ENCODE measurements at regions not wholly inside any gene's neighbourhood (a gene's known extent, or its start where the extent isn't known, plus 50 kb on each side); places are given as distances from the start of the nearest gene placed in this dataset.
A peak's percentile ranks its signal among the peaks of the same experiment; 100 is the strongest.

- DNase-seq (ENCODE audit: low read depth, low spot score), result peak; percentile 54
Measured at GRCh38 chrX:39730662-39731329, 367.0 kb downstream of the BCOR start.

DNA sequence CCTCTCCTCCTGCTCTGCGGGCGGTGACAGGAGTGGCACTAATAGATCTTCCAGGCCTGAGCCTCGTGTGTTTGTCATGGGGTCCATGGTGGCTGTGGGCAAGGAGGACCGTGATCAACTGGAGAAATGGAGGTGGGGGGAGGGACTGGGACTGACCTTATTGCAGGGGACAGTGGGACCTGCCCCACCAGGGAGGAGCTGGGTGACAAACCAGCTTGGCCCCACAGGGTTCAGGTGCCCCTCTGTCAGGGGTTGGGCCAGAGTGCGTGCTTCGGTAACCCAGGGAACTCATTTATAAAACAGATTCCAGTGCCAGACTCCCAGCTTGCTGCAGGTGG lies 366.5 kb downstream of the BCOR start:
- DNase-seq (ENCODE audit: low read depth, low spot score), result no peak

DNA sequence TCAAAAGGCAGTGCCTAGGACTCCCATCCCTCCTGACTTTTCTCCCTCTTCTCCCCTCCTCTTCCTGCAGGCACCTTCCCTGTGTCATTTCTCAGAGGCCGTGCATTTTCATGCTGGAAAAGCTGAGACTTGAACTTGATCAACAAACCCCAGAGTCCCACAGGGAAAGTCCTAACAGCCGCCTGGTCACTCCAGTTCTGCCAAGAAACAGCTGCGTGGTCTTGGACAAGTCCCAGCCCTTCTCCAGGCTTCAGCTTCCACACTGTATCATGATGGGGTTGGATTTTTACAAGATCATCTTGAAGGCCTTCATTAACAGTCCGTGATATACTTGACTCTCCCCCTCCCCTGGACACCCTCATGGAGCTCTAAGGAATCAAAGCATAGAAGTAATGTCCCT lies 366.0 kb downstream of the BCOR start:
- no peak for DNase-seq (ENCODE audit: low read depth, low spot score)

- DNase-seq (ENCODE audit: low read depth, low spot score), result no peak
Measured at GRCh38 chrX:39733745-39734144, 364.0 kb downstream of the BCOR start.

- DNase-seq (ENCODE audit: low read depth, low spot score), result no peak
Measured at GRCh38 chrX:39734174-39734776, 363.5 kb downstream of the BCOR start.

DNA sequence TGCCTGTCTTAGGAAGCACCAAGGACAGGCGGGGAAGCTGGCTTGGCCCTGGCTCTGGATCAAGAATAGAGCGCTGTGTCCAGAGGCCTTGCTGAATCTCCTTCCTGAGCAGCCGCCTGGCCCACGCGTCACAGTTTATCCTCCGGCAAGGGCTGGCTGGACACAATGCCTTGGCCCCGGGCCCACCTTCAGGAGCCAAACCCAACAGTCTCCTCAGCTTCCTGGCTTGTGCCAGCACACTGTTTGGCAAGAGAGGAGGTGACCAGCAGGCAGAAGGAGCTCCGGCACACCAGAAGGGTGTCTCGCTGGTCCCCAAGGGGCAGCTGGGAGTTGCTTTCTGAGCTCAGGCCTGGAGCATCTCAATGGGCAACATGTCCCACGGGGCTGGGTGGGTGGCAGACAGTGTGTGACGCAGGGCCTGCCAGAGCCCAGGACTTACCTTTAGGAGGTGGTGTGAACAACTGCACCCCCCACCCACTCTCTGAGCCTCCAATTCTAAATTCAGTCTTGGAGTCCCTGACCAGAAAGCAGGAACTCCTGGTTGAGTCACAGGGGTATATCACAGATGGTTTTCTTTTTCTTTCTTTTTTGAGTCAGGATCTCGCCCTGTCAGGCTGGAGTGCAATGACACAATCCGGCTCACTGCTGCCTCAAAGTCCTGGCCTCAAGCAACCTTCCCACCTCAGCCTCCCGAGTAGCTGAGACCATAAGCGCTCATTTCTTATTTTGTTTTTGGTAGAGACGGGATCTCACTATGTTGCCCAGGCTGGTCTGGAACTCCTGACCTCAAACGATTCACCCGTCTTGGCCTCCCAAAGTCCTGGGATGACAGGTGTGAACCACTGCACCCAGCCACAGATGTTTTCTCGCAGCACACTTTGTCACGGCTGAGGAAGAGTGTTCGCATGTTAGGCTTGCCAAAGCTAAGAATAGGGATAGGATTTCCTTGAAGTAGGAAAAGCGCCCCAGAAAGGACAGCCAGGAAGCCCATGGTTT lies 361.2 kb downstream of the BCOR start:
- DNase-seq (ENCODE audit: low read depth, low spot score), result no peak

DNA sequence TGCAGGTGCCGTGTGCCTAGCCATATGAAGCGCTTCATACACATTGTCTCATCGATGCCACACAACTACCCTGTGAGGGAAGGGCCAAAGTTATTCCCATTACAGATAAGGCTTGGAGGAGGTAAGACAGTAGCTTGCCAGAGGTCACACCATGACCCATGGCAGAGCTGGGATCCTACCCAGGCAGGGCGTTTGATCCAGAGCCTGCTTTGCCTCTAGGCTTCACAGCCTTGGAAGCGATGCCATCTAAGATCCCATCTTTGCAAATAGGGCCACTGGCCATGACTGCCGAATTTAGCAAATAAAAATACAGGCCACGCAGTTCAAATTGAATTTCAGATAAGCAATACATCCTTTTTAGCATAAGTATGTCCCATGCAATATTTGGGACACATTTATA lies 358.2 kb downstream of the BCOR start:
- no peak for DNase-seq (ENCODE audit: low read depth, low spot score)

DNA sequence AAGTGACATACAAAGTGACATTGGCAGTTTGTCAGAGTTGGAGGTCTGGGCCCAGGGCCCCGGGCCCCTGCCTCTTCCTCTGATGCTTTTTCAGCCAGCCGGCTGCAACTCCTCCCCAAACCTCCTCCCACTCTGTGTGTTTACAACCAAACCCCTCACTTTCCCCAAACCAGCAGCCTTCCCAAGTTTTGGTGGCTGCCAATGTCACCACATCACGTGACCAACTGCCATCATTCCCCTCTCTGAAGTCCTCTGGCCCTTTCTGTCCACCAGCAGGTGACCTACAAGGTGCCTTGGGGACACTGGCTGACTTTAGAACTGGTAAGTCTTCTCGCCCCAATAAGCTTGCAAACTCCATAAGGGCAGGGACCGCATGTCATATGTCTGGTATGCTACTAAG lies 357.7 kb downstream of the BCOR start:
- no peak for DNase-seq (ENCODE audit: low read depth, low spot score)

- DNase-seq (ENCODE audit: low read depth, low spot score), result no peak
Measured at GRCh38 chrX:39741904-39742303, 355.9 kb downstream of the BCOR start.

DNA sequence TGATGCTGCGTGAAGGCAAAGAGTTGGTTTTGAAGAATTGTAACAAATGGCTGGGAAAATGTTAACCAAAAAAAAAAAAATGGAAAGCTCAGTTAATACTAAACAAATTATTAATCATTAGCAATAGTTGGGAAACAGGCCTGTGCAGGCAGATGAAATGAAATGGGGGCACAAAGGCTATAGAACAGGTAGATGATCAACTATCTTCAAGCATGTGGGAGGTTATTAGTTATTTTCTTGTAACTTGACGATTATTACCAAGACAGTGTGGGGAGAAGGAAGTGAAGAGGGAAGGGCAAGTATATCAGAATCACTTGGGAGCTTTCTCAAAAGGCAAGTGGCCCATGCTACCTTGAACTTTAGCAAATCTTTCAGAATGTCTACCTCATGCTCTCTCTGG lies 351.9 kb downstream of the BCOR start:
- DNase-seq (ENCODE audit: low read depth, low spot score), result no peak

- DNase-seq (ENCODE audit: low read depth, low spot score), result no peak
Measured at GRCh38 chrX:39749135-39749534, 348.6 kb downstream of the BCOR start.

GRCh38 chrX:39749728-39750127 lies 348.0 kb downstream of the BCOR start:
- DNase-seq (ENCODE audit: low read depth, low spot score), result no peak

GRCh38 chrX:39750256-39750790 lies 347.4 kb downstream of the BCOR start:
- no peak for DNase-seq (ENCODE audit: low read depth, low spot score)

DNA sequence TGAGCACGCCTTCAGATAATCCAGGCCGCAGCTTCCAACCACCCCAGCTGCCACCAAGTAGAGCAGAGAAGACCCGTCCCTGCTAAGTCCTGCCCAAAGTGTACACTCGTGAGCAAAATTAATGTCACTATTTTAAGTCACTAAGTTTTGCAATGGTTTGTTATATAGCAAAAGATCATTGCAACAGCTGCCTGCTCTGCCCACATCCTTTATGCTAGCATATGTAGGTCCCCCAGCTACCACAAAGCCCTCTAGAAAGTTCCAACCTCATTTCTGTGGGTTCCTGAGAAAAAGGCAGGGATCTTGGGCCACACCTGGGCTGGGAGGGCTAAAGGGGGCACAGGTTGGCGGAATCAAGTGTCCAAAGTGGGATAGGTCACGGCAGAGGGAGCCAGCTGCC lies 346.9 kb downstream of the BCOR start:
- no peak for DNase-seq (ENCODE audit: low read depth, low spot score)

- no peak for DNase-seq (ENCODE audit: low read depth, low spot score)
Measured at GRCh38 chrX:39752815-39753214, 344.9 kb downstream of the BCOR start.

GRCh38 chrX:39753293-39753996 lies 344.3 kb downstream of the BCOR start:
- DNase-seq (ENCODE audit: low read depth, low spot score), result no peak

DNA sequence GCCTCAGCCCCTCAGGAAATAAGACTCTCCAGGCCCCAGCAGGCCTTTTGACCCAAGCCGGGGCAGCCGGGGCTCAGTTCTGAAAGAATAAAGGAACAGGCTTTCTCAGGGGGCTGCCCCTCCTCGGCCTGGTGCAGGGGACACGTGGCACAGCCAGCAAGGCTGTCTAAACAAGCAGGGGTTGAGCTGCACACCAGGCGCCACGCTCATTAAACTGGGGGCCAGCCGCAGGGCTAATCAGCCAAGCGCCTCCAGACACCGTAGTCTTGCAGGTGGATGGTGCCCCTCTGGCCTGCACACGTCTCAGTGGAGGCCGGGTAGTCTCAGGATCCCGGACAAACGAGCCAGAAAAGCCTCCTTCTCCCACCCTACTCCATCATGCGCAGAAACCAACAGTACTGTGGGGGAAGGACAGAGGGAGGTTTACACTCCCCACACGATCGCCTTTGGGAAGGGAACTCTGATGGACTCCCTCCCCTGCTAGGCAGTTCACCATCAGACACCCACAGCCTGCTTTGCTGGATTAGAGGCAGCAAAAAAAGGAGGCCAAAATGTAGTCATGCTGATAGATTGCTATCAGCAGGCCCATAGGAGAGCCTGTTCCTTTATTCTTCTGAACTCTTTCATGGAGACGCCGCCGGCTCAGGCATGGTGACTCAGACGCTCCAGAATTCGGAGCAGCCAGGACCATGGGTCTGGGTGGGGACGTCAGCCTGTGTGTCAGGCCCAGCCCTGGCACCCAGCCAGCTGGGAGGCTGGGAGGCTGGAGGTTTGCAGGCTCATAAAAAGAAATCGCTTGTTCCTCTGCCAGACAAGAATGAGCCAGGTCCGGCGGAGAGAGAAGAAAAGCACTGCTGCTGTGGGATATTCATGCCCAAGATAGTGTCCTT lies 342.4 kb downstream of the BCOR start:
- DNase-seq (ENCODE audit: low read depth, low spot score), result no peak

GRCh38 chrX:39756086-39756883 lies 341.5 kb downstream of the BCOR start:
- no peak for DNase-seq (ENCODE audit: low read depth, low spot score)

DNA sequence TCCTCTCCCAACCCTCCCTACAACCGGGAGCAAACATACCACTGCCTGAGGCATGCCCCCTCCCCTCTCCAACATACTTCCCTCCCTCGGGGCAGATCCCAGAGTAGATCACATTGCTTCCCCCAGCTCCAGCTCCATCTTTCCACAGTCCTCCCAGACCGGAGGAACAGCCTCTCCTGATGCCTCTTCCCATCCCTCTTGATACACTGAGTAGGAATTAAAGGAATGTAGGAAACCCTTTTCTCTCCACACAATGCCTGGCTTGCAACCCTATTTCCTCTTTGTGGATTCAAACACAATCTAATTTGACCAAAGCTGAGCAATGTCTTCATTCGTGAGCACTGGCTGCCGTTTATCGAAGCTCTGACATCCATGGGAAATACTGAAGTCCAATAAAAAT lies 339.8 kb downstream of the BCOR start:
- no peak for DNase-seq (ENCODE audit: low read depth, low spot score)
